GM12874 (cell line): ENCODE measurements at regions not wholly inside any gene's neighbourhood (a gene's known extent, or its start where the extent isn't known, plus 50 kb on each side); places are given as distances from the start of the nearest gene placed in this dataset.

ENCODE experiments used
- TF ChIP-seq, protein P1 (sequence below): IDR thresholded peaks from 2 replicates; pipeline ENCODE4 v1.5.1; 2011; ENCODE audit warnings: low read depth, mild to moderate bottlenecking, control low read depth, low read length, moderate library complexity; ENCODE audit not compliant: insufficient read depth

DNA sequence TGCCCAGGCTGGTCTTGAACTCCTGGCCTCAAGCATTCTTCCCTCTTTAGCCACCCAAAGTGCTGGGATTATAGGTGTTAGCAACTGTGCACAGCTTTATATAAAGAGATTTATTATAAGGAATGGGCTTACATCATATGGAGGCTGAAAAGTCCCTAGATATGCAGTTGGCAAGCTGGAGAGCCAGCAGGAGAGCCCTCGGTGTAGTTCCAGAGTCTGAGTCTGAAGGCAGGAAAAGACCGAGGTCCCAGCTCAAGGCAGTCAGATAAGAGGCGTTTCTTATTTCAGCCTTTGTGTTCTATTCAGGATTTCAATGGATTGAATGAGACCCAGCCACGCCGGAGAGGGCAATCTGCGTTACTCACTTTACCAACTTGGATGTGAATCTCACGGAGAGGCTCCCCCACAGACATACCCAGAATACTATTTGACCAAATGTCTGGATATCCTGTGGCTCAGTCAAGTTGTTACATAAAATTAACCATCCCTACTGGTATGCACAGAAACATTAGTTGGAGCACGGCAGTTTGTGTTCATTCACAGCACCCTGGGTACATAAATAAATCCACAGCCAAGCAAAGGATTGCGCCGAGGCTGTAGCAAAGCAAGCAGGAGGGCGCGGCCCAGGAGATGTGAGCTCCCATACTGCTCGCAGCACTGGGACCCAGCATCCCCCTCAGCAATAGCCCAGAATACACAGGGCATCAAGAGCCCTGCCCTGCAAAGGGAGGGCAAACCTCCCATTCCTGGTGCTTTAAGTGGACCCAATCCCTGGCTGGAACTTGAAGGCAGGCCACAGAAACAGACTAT lies 158.4 kb upstream of the ZNF32 start:
- TF ChIP-seq, protein P1, sequence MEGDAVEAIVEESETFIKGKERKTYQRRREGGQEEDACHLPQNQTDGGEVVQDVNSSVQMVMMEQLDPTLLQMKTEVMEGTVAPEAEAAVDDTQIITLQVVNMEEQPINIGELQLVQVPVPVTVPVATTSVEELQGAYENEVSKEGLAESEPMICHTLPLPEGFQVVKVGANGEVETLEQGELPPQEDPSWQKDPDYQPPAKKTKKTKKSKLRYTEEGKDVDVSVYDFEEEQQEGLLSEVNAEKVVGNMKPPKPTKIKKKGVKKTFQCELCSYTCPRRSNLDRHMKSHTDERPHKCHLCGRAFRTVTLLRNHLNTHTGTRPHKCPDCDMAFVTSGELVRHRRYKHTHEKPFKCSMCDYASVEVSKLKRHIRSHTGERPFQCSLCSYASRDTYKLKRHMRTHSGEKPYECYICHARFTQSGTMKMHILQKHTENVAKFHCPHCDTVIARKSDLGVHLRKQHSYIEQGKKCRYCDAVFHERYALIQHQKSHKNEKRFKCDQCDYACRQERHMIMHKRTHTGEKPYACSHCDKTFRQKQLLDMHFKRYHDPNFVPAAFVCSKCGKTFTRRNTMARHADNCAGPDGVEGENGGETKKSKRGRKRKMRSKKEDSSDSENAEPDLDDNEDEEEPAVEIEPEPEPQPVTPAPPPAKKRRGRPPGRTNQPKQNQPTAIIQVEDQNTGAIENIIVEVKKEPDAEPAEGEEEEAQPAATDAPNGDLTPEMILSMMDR, result no peak

DNA sequence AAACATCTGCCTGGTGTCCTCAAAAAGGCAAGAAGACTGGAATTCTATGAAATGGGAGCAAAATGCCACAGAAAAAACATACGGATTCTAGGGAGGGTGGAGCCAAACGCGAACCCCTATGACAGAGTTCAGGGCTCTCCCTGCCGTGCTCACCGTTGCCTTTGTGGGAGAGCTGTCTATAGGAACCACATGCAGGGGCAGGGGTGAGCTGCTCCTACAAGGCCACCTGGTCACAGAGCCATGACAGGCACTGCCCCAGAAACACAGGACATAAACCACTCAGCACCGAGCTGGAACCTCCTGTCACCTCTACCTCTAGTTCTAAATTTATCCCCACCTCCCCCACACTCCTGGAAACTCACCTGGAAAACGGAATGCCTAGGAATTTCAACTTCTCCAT lies 155.1 kb upstream of the ZNF32 start:
- TF ChIP-seq, protein P1, result no peak

DNA sequence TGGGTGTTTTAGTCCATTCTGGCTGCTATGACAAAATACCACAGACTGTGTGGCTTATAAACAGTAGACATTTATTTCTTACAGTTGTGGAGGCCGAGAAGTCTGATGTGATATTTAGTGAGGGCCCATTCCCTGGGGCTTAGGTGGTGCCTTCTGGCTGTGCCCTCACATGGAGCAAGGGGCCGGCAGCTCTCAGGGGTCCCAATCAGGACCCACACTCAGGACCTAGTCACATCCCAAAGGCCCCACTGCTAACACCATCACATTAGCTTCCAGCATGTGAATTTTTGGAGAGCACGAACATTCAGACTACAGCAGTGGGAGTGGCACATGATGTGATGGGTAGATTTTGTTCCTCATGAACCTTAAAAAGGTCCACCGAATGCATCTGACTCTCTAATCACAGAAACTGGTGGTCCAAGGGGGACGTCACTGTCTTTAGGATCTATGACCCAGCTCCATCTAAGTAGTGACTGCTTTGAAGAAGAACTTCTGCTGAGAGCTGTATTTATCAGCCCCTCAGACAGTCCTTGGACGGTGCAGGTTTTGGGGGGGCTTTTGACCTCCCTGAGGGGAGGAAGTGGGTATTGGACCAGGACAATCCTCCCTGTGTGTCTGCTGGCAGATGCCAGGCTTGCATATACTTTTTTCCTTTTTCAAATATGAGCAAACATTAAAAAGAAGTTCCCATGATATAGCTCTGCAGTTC lies 154.5 kb upstream of the ZNF32 start:
- TF ChIP-seq, protein P1, result no peak

DNA sequence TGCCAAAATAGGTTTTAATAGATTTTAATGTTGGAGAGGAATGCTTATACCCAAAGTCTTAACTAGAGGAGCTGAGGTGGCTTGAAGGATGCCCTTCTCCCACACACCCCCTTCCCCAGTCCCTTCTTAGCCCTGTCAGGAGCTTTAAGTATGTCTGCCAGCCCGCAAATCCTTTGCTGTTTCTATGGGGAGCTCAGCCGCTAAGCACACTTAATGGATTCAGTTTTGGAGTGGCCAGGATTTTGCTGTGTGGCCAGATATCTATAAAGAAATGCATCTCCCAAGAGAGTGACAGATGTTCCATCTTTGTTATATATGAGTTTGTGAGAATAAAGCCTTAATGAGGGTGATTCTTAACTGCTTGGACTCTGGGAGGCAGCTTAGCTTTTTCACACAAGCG lies 152.9 kb upstream of the ZNF32 start:
- TF ChIP-seq, protein P1, result no peak

DNA sequence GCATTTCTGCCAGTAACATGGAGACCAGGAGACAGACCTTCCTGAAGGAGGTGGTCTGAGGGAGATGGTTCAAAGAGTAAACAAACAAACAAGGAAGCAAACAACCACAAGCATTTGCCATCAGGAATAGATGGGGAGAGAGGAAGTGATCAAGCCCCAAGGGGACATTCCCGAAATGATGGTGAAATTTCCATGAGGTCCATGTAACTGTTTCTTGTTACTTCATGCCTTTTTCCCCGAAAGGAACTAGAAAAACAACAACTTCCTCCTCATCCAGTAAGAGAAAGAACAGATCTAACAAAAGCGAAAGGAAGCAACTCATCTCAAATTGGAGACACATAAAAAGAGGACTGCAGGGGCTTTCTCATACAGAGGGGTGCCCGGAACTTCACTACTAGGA lies 152.5 kb upstream of the ZNF32 start:
- TF ChIP-seq, protein P1, result no peak

DNA sequence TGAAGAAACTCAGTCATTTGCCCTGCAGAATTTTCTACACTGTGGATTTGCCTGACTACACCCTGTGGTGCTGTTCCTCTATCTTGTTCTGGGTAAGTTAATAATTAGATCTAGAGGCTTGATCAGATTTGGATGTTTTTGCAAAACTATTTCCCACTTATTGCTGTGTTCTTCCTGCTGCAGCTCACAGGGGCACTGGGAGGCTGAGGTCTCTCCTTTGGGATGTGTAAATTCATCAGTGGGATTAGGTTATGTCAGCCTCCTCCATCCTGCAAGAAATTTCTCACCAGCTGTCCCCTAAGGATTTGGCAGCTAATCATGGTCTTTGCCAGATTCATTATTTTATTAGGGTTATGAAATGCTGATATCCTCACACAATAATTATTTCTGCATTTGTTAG lies 148.1 kb upstream of the ZNF32 start:
- TF ChIP-seq, protein P1, result no peak

DNA sequence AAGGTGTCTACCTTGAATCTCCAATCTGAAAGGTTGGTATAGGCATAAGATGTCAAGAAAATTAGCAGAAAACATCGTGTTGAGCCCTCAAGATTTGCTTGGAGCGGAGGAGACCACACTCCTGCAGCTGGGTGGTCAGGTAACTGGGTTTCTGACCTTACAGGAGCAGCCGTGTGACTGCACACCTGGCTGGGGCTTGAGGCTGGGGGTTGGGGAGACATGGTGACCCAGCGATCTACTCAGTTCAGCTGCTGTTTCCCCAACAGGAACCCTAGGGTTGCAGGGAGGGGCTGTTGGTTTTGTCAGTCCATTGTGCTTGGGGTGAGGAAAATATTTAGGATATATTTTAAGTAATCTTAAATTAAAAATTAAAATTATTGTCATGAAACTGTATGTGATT lies 147.0 kb upstream of the ZNF32 start:
- TF ChIP-seq, protein P1, result no peak
